H1 (cell line): ENCODE measurements at regions not wholly inside any gene's neighbourhood (a gene's known extent, or its start where the extent isn't known, plus 50 kb on each side); places are given as distances from the start of the nearest gene placed in this dataset.

ENCODE experiments used
- CBX5 ChIP-seq: fragments of 300-800, 300-1000 bp; sonication (generic); IDR thresholded peaks from 2 replicates; pipeline ENCODE4 v1.7.1; 2016; ENCODE audit warnings: antibody characterized with exemption, low read length, low read depth
- CTCF ChIP-seq, 3 experiments: IDR thresholded peaks; 1 replicate in 2 of 3; 2 replicates in 1 of 3; pipeline versions ENCODE4 v1.5.1 to v1.6.1; 2011; ENCODE audit warnings: low read length in 3 of 3, mild to moderate bottlenecking in 3 of 3, inconsistent platforms in 2 of 3, low read depth in 1 of 3, moderate library complexity in 1 of 3; ENCODE audit not compliant: insufficient read depth in 1 of 3; ENCODE audit errors: control extremely low read depth in 1 of 3
- POLR2AphosphoS5 ChIP-seq: IDR thresholded peaks from 2 replicates; pipeline ENCODE4 v1.6.1; 2011; ENCODE audit warnings: low read depth, low read length
- POU5F1 ChIP-seq: IDR thresholded peaks from 2 replicates; pipeline ENCODE4 v1.6.1; 2011; ENCODE audit warnings: low read depth, mild to moderate bottlenecking, low read length, moderate library complexity
- RAD21 ChIP-seq, 2 experiments: IDR thresholded peaks in 1 of 2; conservative IDR thresholded peaks in 1 of 2; 2 replicates each; pipeline ENCODE4 v1.6.1; 2011; ENCODE audit warnings: low read depth in 2 of 2, low read length in 2 of 2, improper control_type of control experiment in 1 of 2, inconsistent platforms in 1 of 2, mild to moderate bottlenecking in 1 of 2, moderate library complexity in 1 of 2
- TAF1 ChIP-seq: IDR thresholded peaks from 2 replicates; pipeline ENCODE4 v1.6.1; 2011; ENCODE audit warnings: mild to moderate bottlenecking, low read depth, low read length

GRCh38 chr6:122122686-122123085, 276.8 kb upstream of the HSF2 start:
- TF ChIP-seq POLR2AphosphoS5 (no peak), CTCF (IDR thresholded peaks at IDR 0.05; ENCODE audit: control extremely low read depth in 1 of 3, insufficient read depth in 1 of 3, low read depth in 1 of 3, low read length in 3 of 3) (no peak), RAD21 (IDR thresholded peaks at IDR 0.05 in 1 of 2, conservative IDR thresholded peaks at IDR 0.05 in 1 of 2; ENCODE audit: low read depth in 2 of 2, low read length in 2 of 2) (no peak), TAF1 (no peak), POU5F1 (no peak), CBX5 (no peak)
